Activated T-cell treated with anti-CD3 and anti-CD28 coated beads, Interleukin-2, amount 50 U/mL, for 24 hours (primary cell): ENCODE measurements at regions not wholly inside any gene's neighbourhood (a gene's known extent, or its start where the extent isn't known, plus 50 kb on each side); places are given as distances from the start of the nearest gene placed in this dataset.
A peak's percentile ranks its signal among the peaks of the same experiment; 100 is the strongest.

ENCODE experiments used
- DNase-seq: peaks from one replicate; pipeline ENCODE4 v3.0.0-alpha.2; 2020
- H3K27ac Mint-ChIP-seq: 2 replicates; pipeline ENCODE4 v1.8.0; 2020; ENCODE audit warnings: mild to moderate bottlenecking, mixed read lengths
- H3K27me3 Mint-ChIP-seq: 2 replicates; pipeline ENCODE4 v1.8.0; 2020; ENCODE audit warnings: mixed read lengths
- H3K36me3 Mint-ChIP-seq: 2 replicates; pipeline ENCODE4 v1.8.0; 2020; ENCODE audit warnings: low read depth, mixed read lengths
- H3K4me1 Mint-ChIP-seq: 2 replicates; pipeline ENCODE4 v1.8.0; 2020; ENCODE audit warnings: low read depth, mixed read lengths
- H3K4me3 Mint-ChIP-seq: 2 replicates; pipeline ENCODE4 v1.8.0; 2020; ENCODE audit warnings: mild to moderate bottlenecking, moderate library complexity, mixed read lengths
- H3K9me3 Mint-ChIP-seq: 2 replicates; pipeline ENCODE4 v1.8.0; 2020; ENCODE audit warnings: mixed read lengths

- H3K9me3 Mint-ChIP-seq, result peaks cover 4% of the 10 kb centered on the region
- DNase-seq, result no peak
- H3K27me3 Mint-ChIP-seq, result peaks cover 4% of the 10 kb centered on the region
- H3K4me1 Mint-ChIP-seq, result no peaks in the 10 kb centered on the region
- no peaks in the 10 kb centered on the region for H3K36me3 Mint-ChIP-seq
- H3K4me3 Mint-ChIP-seq, result no peak overlapping the region
- no peak overlapping the region for H3K27ac Mint-ChIP-seq
These were observed 245.8 kb downstream of the MATN1 start for GRCh38 chr1:30477588-30477987.

GRCh38 chr1:30476911-30477459, 246.4 kb downstream of the MATN1 start:
- Mint-ChIP-seq H3K4me1 (no peaks in the 10 kb centered on the region), H3K27ac (no peak overlapping the region), H3K36me3 (no peaks in the 10 kb centered on the region), H3K4me3 (no peak overlapping the region), H3K27me3 (peaks cover 4% of the 10 kb centered on the region), H3K9me3 (peaks cover 4% of the 10 kb centered on the region)
- no peak for DNase-seq

- H3K4me1 Mint-ChIP-seq, result no peaks in the 10 kb centered on the region
- no peak overlapping the region for H3K27ac Mint-ChIP-seq
- H3K4me3 Mint-ChIP-seq, result no peak overlapping the region
- H3K36me3 Mint-ChIP-seq, result no peaks in the 10 kb centered on the region
- peak; percentile 17 for DNase-seq
- H3K27me3 Mint-ChIP-seq, result peaks cover 4% of the 10 kb centered on the region
- peaks cover 4% of the 10 kb centered on the region for H3K9me3 Mint-ChIP-seq
These were observed 246.9 kb downstream of the MATN1 start for GRCh38 chr1:30476476-30476875.

GRCh38 chr1:30475966-30476365, 247.4 kb downstream of the MATN1 start:
- Mint-ChIP-seq H3K27me3 (peaks cover 4% of the 10 kb centered on the region), H3K4me3 (no peak overlapping the region), H3K27ac (no peak overlapping the region), H3K9me3 (peaks cover 4% of the 10 kb centered on the region), H3K36me3 (no peaks in the 10 kb centered on the region), H3K4me1 (no peaks in the 10 kb centered on the region)
- no peak for DNase-seq

GRCh38 chr1:30475201-30475600, 248.2 kb downstream of the MATN1 start:
- peaks cover 4% of the 10 kb centered on the region for H3K27me3 Mint-ChIP-seq
- H3K36me3 Mint-ChIP-seq, result no peaks in the 10 kb centered on the region

GRCh38 chr1:30474818-30475200, 248.6 kb downstream of the MATN1 start:
- Mint-ChIP-seq H3K4me3 (no peak overlapping the region), H3K9me3 (no peaks in the 10 kb centered on the region), H3K27me3 (peaks cover 2% of the 10 kb centered on the region), H3K36me3 (no peaks in the 10 kb centered on the region), H3K27ac (no peak overlapping the region), H3K4me1 (no peaks in the 10 kb centered on the region)
- peak; percentile 9 for DNase-seq

More at GRCh38 chr1:30475201-30475600, 248.2 kb downstream of the MATN1 start:
- Mint-ChIP-seq H3K9me3 (no peaks in the 10 kb centered on the region), H3K4me1 (no peaks in the 10 kb centered on the region), H3K27ac (no peak overlapping the region), H3K4me3 (no peak overlapping the region)
- no peak for DNase-seq

- no peaks in the 10 kb centered on the region for H3K36me3 Mint-ChIP-seq
- no peak for DNase-seq
- H3K27ac Mint-ChIP-seq, result no peak overlapping the region
- no peaks in the 10 kb centered on the region for H3K27me3 Mint-ChIP-seq
- no peaks in the 10 kb centered on the region for H3K4me1 Mint-ChIP-seq
- no peaks in the 10 kb centered on the region for H3K9me3 Mint-ChIP-seq
- H3K4me3 Mint-ChIP-seq, result no peak overlapping the region
These were observed 249.2 kb downstream of the MATN1 start for GRCh38 chr1:30473922-30474817.

- H3K27ac Mint-ChIP-seq, result no peak overlapping the region
- no peaks in the 10 kb centered on the region for H3K27me3 Mint-ChIP-seq
- H3K9me3 Mint-ChIP-seq, result no peaks in the 10 kb centered on the region
- peak; percentile 8 for DNase-seq
- H3K4me3 Mint-ChIP-seq, result no peak overlapping the region
- H3K4me1 Mint-ChIP-seq, result no peaks in the 10 kb centered on the region
- H3K36me3 Mint-ChIP-seq, result no peaks in the 10 kb centered on the region
These were observed 250.9 kb downstream of the MATN1 start for GRCh38 chr1:30472526-30472925.

GRCh38 chr1:30472009-30472408, 251.4 kb downstream of the MATN1 start:
- DNase-seq, result peak; percentile 14
- no peak overlapping the region for H3K27ac Mint-ChIP-seq
- no peaks in the 10 kb centered on the region for H3K27me3 Mint-ChIP-seq
- no peaks in the 10 kb centered on the region for H3K4me1 Mint-ChIP-seq
- no peaks in the 10 kb centered on the region for H3K9me3 Mint-ChIP-seq
- no peaks in the 10 kb centered on the region for H3K36me3 Mint-ChIP-seq
- no peak overlapping the region for H3K4me3 Mint-ChIP-seq

GRCh38 chr1:30471307-30471706, 252.1 kb downstream of the MATN1 start:
- no peak overlapping the region for H3K4me3 Mint-ChIP-seq
- H3K4me1 Mint-ChIP-seq, result no peaks in the 10 kb centered on the region
- no peak overlapping the region for H3K27ac Mint-ChIP-seq
- no peak for DNase-seq
- no peaks in the 10 kb centered on the region for H3K36me3 Mint-ChIP-seq
- no peaks in the 10 kb centered on the region for H3K9me3 Mint-ChIP-seq
- H3K27me3 Mint-ChIP-seq, result no peaks in the 10 kb centered on the region

GRCh38 chr1:30469426-30469825, 254.0 kb downstream of the MATN1 start:
- H3K4me1 Mint-ChIP-seq, result no peaks in the 10 kb centered on the region
- no peak overlapping the region for H3K4me3 Mint-ChIP-seq
- H3K36me3 Mint-ChIP-seq, result no peaks in the 10 kb centered on the region
- no peak for DNase-seq
- H3K9me3 Mint-ChIP-seq, result no peaks in the 10 kb centered on the region
- H3K27ac Mint-ChIP-seq, result no peak overlapping the region
- H3K27me3 Mint-ChIP-seq, result peaks cover 2% of the 10 kb centered on the region

- Mint-ChIP-seq H3K27ac (no peak overlapping the region), H3K4me1 (no peaks in the 10 kb centered on the region), H3K4me3 (no peak overlapping the region), H3K36me3 (no peaks in the 10 kb centered on the region), H3K27me3 (peaks cover 7% of the 10 kb centered on the region), H3K9me3 (no peaks in the 10 kb centered on the region)
- DNase-seq, result no peak
These were observed 256.3 kb downstream of the MATN1 start for GRCh38 chr1:30467101-30467500.

GRCh38 chr1:30466610-30467009, 256.8 kb downstream of the MATN1 start:
- Mint-ChIP-seq H3K36me3 (no peaks in the 10 kb centered on the region), H3K4me1 (no peaks in the 10 kb centered on the region), H3K27me3 (peaks cover 7% of the 10 kb centered on the region), H3K9me3 (no peaks in the 10 kb centered on the region), H3K4me3 (no peak overlapping the region), H3K27ac (no peak overlapping the region)
- DNase-seq, result no peak

- Mint-ChIP-seq H3K4me3 (no peak overlapping the region), H3K27ac (no peak overlapping the region), H3K27me3 (peaks cover 8% of the 10 kb centered on the region), H3K36me3 (no peaks in the 10 kb centered on the region), H3K4me1 (no peaks in the 10 kb centered on the region), H3K9me3 (no peaks in the 10 kb centered on the region)
- no peak for DNase-seq
These were observed 257.4 kb downstream of the MATN1 start for GRCh38 chr1:30466026-30466425.

- no peaks in the 10 kb centered on the region for H3K4me1 Mint-ChIP-seq
- peaks cover 17% of the 10 kb centered on the region for H3K27me3 Mint-ChIP-seq
- no peaks in the 10 kb centered on the region for H3K9me3 Mint-ChIP-seq
- DNase-seq, result no peak
- H3K4me3 Mint-ChIP-seq, result no peak overlapping the region
- H3K36me3 Mint-ChIP-seq, result no peaks in the 10 kb centered on the region
- no peak overlapping the region for H3K27ac Mint-ChIP-seq
These were observed 258.3 kb downstream of the MATN1 start for GRCh38 chr1:30465096-30465495.
